SJSA1 (cell line): ENCODE measurements at regions not wholly inside any gene's neighbourhood (a gene's known extent, or its start where the extent isn't known, plus 50 kb on each side); places are given as distances from the start of the nearest gene placed in this dataset.

ENCODE experiments used
- DNase-seq, 2 experiments: peaks; one replicate each; pipeline ENCODE4 v3.0.0-alpha.2; 2015 to 2020; ENCODE audit warnings: low spot score in 2 of 2, low read depth in 1 of 2
- H3K27ac ChIP-seq: fragments of 250-450 bp; sonication (Bioruptor Pico); 2 replicates; pipeline ENCODE4 v1.5.1; 2020; ENCODE audit warnings: mild to moderate bottlenecking, moderate library complexity
- H3K27me3 ChIP-seq: fragments of 250-450 bp; sonication (Bioruptor Pico); replicated peaks from 2 replicates; pipeline ENCODE4 v1.5.1; 2020; ENCODE audit warnings: mild to moderate bottlenecking, moderate library complexity
- H3K36me3 ChIP-seq: fragments of 250-450 bp; sonication (Bioruptor Pico); 2 replicates; pipeline ENCODE4 v1.5.1; 2020; ENCODE audit warnings: mild to moderate bottlenecking
- H3K4me1 ChIP-seq: fragments of 250-450 bp; sonication (Bioruptor Pico); replicated peaks from 2 replicates; pipeline ENCODE4 v1.6.1; 2021; ENCODE audit warnings: mild to moderate bottlenecking
- H3K4me3 ChIP-seq: fragments of 250-450 bp; sonication (Bioruptor Pico); 2 replicates; pipeline ENCODE4 v1.5.1; 2020; ENCODE audit warnings: mild to moderate bottlenecking
- H3K9me3 ChIP-seq: fragments of 250-450 bp; sonication (Bioruptor Pico); replicated peaks from 2 replicates; pipeline ENCODE4 v1.5.1; 2020; ENCODE audit warnings: mild to moderate bottlenecking

GRCh38 chr4:176584031-176584606 lies 208.6 kb downstream of the VEGFC start:
- no peaks in the 10 kb centered on the region for H3K9me3 ChIP-seq
- H3K4me1 ChIP-seq = no peaks in the 10 kb centered on the region
- H3K4me3 ChIP-seq = no peak overlapping the region
- no peaks in the 10 kb centered on the region for H3K36me3 ChIP-seq
- no peak overlapping the region for H3K27ac ChIP-seq
- H3K27me3 ChIP-seq = no peaks in the 10 kb centered on the region
- no peak for DNase-seq

GRCh38 chr4:176587920-176588319 lies 204.8 kb downstream of the VEGFC start:
- Histone ChIP-seq H3K27me3 (no peaks in the 10 kb centered on the region), H3K4me3 (no peak overlapping the region), H3K9me3 (0 out of 2 replicates have a peak, but pooled peaks cover 4% of the 10 kb centered on the region), H3K27ac (no peak overlapping the region), H3K4me1 (no peaks in the 10 kb centered on the region), H3K36me3 (no peaks in the 10 kb centered on the region)
- DNase-seq = no peak

- no peak for DNase-seq
- Histone ChIP-seq H3K4me1 (no peaks in the 10 kb centered on the region), H3K9me3 (0 out of 2 replicates have a peak, but pooled peaks cover 4% of the 10 kb centered on the region), H3K27me3 (no peaks in the 10 kb centered on the region), H3K27ac (no peak overlapping the region), H3K4me3 (no peak overlapping the region), H3K36me3 (no peaks in the 10 kb centered on the region)
Measured at GRCh38 chr4:176588436-176588835, 204.3 kb downstream of the VEGFC start.

GRCh38 chr4:176592976-176593670 lies 199.6 kb downstream of the VEGFC start:
- Histone ChIP-seq H3K36me3 (no peaks in the 10 kb centered on the region), H3K9me3 (0 out of 2 replicates have a peak, but pooled peaks cover 4% of the 10 kb centered on the region), H3K27ac (no peak overlapping the region), H3K4me3 (no peak overlapping the region), H3K4me1 (no peaks in the 10 kb centered on the region), H3K27me3 (no peaks in the 10 kb centered on the region)
- no peak for DNase-seq

- no peak overlapping the region for H3K27ac ChIP-seq
- no peak overlapping the region for H3K4me3 ChIP-seq
- H3K4me1 ChIP-seq = no peaks in the 10 kb centered on the region
- no peak for DNase-seq
- H3K36me3 ChIP-seq = no peaks in the 10 kb centered on the region
- 0 out of 2 replicates have a peak, but pooled peaks cover 4% of the 10 kb centered on the region for H3K9me3 ChIP-seq
- H3K27me3 ChIP-seq = no peaks in the 10 kb centered on the region
Measured at GRCh38 chr4:176593943-176594342, 198.8 kb downstream of the VEGFC start.

DNA sequence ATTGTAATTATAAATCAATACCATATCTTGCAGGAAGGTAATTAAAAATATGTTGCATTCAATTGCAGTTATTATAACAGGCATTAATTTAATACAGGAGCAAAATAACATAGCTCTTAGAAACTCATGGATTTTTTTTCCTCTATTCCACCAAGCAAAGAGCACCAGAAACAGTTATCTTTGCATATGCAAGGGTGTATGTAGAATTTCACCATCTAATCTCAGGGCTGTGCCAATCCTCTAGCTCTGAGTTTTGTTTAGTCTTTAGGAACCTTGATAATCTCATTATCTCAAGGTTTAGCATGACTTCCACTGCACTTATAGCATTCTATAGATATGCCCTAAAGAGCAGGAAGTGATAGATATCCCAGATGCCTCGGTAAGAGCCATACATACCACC lies 197.5 kb downstream of the VEGFC start:
- H3K4me3 ChIP-seq = no peak overlapping the region
- no peak overlapping the region for H3K27ac ChIP-seq
- H3K27me3 ChIP-seq = no peaks in the 10 kb centered on the region
- H3K4me1 ChIP-seq = no peaks in the 10 kb centered on the region
- H3K9me3 ChIP-seq = 0 out of 2 replicates have a peak, but pooled peaks cover 4% of the 10 kb centered on the region
- no peaks in the 10 kb centered on the region for H3K36me3 ChIP-seq
- no peak for DNase-seq

DNA sequence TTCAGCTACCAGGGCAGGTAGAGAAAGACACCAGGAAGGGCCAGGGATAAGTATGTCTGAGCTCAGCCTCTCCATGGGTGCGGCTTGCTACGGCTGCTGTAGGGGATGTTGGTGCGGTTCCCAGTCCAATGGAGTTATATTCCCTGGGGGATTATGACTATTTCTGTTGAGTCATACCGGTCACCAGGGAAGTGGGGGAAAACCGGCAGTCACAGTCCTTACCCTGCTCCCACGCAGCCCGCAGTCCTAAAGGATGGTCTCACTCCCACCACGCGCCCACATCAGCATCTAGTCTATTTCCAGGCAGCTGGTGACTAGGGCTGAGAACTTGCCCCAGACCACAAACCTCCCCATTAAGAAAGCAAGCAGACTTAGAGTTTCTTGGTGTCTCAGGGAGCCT lies 191.6 kb downstream of the VEGFC start:
- DNase-seq = peak in 1 of 2 experiments; percentile 46
- Histone ChIP-seq H3K4me3 (no peak overlapping the region), H3K27me3 (no peaks in the 10 kb centered on the region), H3K27ac (no peak overlapping the region), H3K4me1 (no peaks in the 10 kb centered on the region), H3K36me3 (no peaks in the 10 kb centered on the region), H3K9me3 (no peaks in the 10 kb centered on the region)

GRCh38 chr4:176607807-176608206 lies 184.9 kb downstream of the VEGFC start:
- H3K4me3 ChIP-seq = no peak overlapping the region
- no peak for DNase-seq
- no peaks in the 10 kb centered on the region for H3K36me3 ChIP-seq
- no peaks in the 10 kb centered on the region for H3K9me3 ChIP-seq
- no peaks in the 10 kb centered on the region for H3K27me3 ChIP-seq
- H3K27ac ChIP-seq = no peak overlapping the region
- H3K4me1 ChIP-seq = no peaks in the 10 kb centered on the region

- Histone ChIP-seq H3K36me3 (no peaks in the 10 kb centered on the region), H3K4me1 (no peaks in the 10 kb centered on the region), H3K27ac (no peak overlapping the region), H3K9me3 (no peaks in the 10 kb centered on the region), H3K4me3 (no peak overlapping the region), H3K27me3 (no peaks in the 10 kb centered on the region)
- no peak for DNase-seq
Measured at GRCh38 chr4:176608346-176608745, 184.4 kb downstream of the VEGFC start.

GRCh38 chr4:176610594-176610993 lies 182.1 kb downstream of the VEGFC start:
- Histone ChIP-seq H3K9me3 (no peaks in the 10 kb centered on the region), H3K4me3 (no peak overlapping the region)

DNA sequence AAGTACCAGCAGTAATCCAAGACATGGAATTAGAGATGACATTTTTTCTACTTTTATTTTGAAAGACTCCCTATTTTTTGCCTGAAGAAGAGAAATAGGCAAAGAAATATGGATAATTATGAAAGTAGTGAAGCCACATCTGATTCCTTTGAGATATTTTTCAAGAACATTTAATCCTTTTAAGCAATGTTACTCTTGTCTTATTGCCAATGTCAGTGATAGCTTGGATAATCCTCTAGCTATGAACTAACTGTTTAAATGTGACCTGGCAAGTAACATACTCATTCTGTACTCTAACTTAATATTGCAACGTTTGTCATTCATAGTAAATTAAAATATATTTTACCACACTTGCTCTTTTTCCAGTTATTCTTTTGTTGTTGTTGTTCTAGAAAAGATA lies 181.3 kb downstream of the VEGFC start:
- no peak overlapping the region for H3K27ac ChIP-seq
- no peaks in the 10 kb centered on the region for H3K27me3 ChIP-seq
- no peaks in the 10 kb centered on the region for H3K36me3 ChIP-seq
- H3K4me3 ChIP-seq = no peak overlapping the region
- no peak for DNase-seq
- H3K4me1 ChIP-seq = no peaks in the 10 kb centered on the region
- H3K9me3 ChIP-seq = no peaks in the 10 kb centered on the region

More at GRCh38 chr4:176610594-176610993, 182.1 kb downstream of the VEGFC start:
- no peaks in the 10 kb centered on the region for H3K27me3 ChIP-seq
- H3K4me1 ChIP-seq = no peaks in the 10 kb centered on the region
- no peak overlapping the region for H3K27ac ChIP-seq
- no peaks in the 10 kb centered on the region for H3K36me3 ChIP-seq
- DNase-seq = no peak

- Histone ChIP-seq H3K9me3 (no peaks in the 10 kb centered on the region), H3K27ac (no peak overlapping the region), H3K4me1 (no peaks in the 10 kb centered on the region), H3K36me3 (no peaks in the 10 kb centered on the region), H3K27me3 (no peaks in the 10 kb centered on the region), H3K4me3 (no peak overlapping the region)
- DNase-seq = no peak
Measured at GRCh38 chr4:176611951-176612350, 180.8 kb downstream of the VEGFC start.

DNA sequence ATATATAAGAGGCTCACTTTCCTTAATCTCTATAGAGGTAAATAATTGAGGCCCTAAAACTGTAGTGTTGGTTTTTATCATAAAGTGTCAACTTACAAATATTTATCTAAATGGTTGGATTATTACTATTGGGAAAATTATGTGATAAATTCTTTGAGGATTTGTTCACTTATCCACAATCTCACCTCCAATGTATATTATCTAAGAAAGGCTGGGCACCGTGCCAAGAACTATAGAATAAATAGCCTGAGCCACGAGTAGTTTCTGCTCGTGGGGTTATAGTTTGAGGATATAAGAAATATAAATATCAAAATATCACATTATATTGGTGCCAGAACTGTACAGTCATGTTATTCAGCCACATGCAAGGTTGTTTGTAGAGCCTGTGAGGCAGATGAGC lies 177.9 kb downstream of the VEGFC start:
- DNase-seq = no peak
- H3K9me3 ChIP-seq = no peaks in the 10 kb centered on the region
- H3K4me3 ChIP-seq = no peak overlapping the region
- H3K4me1 ChIP-seq = no peaks in the 10 kb centered on the region
- no peak overlapping the region for H3K27ac ChIP-seq
- no peaks in the 10 kb centered on the region for H3K27me3 ChIP-seq
- H3K36me3 ChIP-seq = no peaks in the 10 kb centered on the region

- no peak overlapping the region for H3K27ac ChIP-seq
- no peaks in the 10 kb centered on the region for H3K4me1 ChIP-seq
- DNase-seq = no peak
- no peak overlapping the region for H3K4me3 ChIP-seq
- H3K27me3 ChIP-seq = no peaks in the 10 kb centered on the region
- no peaks in the 10 kb centered on the region for H3K9me3 ChIP-seq
- H3K36me3 ChIP-seq = no peaks in the 10 kb centered on the region
Measured at GRCh38 chr4:176616151-176616550, 176.6 kb downstream of the VEGFC start.
